Mucosa of rectum (tissue), 2 donors: ENCODE measurements at regions not wholly inside any gene's neighbourhood (a gene's known extent, or its start where the extent isn't known, plus 50 kb on each side); places are given as distances from the start of the nearest gene placed in this dataset.

Experiments
- H3K27ac ChIP-seq, 2 donors: one replicate each; pipeline ENCODE4 v1.7.0; 2013; ENCODE audit warnings: inconsistent platforms in 2 of 2, low read depth in 2 of 2, low read length in 2 of 2
- H3K27me3 ChIP-seq, 2 donors: one replicate each; pipeline ENCODE4 v1.7.0; 2013; ENCODE audit warnings: low read length in 2 of 2; ENCODE audit not compliant: control insufficient read depth in 2 of 2, insufficient read depth in 2 of 2
- H3K36me3 ChIP-seq, 2 donors: one replicate each; pipeline ENCODE4 v1.7.0; 2013; ENCODE audit warnings: low read length in 2 of 2; ENCODE audit not compliant: control insufficient read depth in 2 of 2, insufficient read depth in 2 of 2
- H3K4me1 ChIP-seq, 2 donors: one replicate each; pipeline ENCODE4 v1.7.0; 2013; ENCODE audit warnings: low read length in 2 of 2, mild to moderate bottlenecking in 1 of 2; ENCODE audit not compliant: control insufficient read depth in 2 of 2, insufficient read depth in 2 of 2
- H3K4me3 ChIP-seq, 2 donors: one replicate each; pipeline ENCODE4 v1.7.0; 2013; ENCODE audit warnings: low read length in 2 of 2
- H3K9ac ChIP-seq, 2 donors: one replicate each; pipeline ENCODE4 v1.7.0; 2013; ENCODE audit warnings: low read length in 2 of 2, low read depth in 1 of 2, mild to moderate bottlenecking in 1 of 2
- H3K9me3 ChIP-seq, 2 donors: one replicate each; pipeline ENCODE4 v1.7.0; 2013; ENCODE audit warnings: low read length in 2 of 2; ENCODE audit not compliant: control insufficient read depth in 2 of 2
- donor health status: healthy.
- donor health status: Normal muscosa, but diverticular disease.

GRCh38 chr21:28671549-28672195 lies 321.0 kb downstream of the LTN1 start:
- Histone ChIP-seq H3K9ac (no peak overlapping the region), H3K4me3 (no peak overlapping the region), H3K4me1 (no peaks in the 10 kb centered on the region), H3K9me3 (no peaks in the 10 kb centered on the region), H3K27me3 (no peaks in the 10 kb centered on the region), H3K36me3 (no peaks in the 10 kb centered on the region), H3K27ac (no peak overlapping the region)

GRCh38 chr21:28669971-28670653 lies 322.6 kb downstream of the LTN1 start:
- H3K4me1 ChIP-seq: no peaks in the 10 kb centered on the region
- H3K9ac ChIP-seq: no peak overlapping the region
- no peaks in the 10 kb centered on the region for H3K9me3 ChIP-seq
- no peaks in the 10 kb centered on the region for H3K36me3 ChIP-seq
- no peaks in the 10 kb centered on the region for H3K27me3 ChIP-seq
- H3K27ac ChIP-seq: no peak overlapping the region
- no peak overlapping the region for H3K4me3 ChIP-seq

DNA sequence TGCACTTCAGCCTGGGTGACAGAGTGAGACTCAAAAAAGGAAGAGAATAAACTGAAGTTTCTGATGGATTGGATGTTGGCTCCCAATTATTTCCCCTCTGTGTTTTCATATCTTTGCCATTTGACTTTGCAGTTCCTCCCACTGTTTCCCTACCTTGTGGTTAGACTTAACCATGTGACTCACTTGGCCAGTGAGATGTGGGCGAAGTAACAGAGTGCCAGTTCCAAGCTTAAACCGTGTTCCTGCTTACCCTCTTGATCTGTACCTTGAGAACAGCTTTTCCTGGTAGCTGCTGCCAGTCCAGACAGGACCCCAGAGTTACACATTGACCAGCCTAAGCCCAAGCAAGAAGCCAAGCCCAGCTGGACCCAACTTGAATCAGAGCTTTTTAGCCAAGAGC lies 323.4 kb downstream of the LTN1 start:
- no peak overlapping the region for H3K9ac ChIP-seq
- no peaks in the 10 kb centered on the region for H3K36me3 ChIP-seq
- no peak overlapping the region for H3K4me3 ChIP-seq
- H3K27me3 ChIP-seq: no peaks in the 10 kb centered on the region
- no peaks in the 10 kb centered on the region for H3K4me1 ChIP-seq
- H3K27ac ChIP-seq: no peak overlapping the region
- H3K9me3 ChIP-seq: no peaks in the 10 kb centered on the region

DNA sequence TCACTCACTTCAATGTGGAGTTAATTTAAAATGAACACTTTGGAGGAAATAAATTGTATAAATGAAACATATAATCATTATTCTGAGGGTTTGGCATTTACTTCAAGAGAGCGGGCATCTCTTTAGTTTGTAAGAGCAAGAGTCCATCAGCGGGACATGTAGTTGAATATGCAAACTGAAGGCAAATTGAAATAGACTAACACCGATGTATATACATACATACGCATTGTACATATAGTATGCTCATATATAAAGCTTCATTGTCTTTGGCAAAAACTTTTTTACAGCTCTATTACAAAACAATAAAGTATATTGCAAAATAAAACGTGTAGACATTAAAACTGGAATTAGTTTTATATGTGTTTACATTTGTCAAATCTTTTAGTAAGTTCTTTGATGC lies 328.9 kb downstream of the LTN1 start:
- no peaks in the 10 kb centered on the region for H3K27me3 ChIP-seq

DNA sequence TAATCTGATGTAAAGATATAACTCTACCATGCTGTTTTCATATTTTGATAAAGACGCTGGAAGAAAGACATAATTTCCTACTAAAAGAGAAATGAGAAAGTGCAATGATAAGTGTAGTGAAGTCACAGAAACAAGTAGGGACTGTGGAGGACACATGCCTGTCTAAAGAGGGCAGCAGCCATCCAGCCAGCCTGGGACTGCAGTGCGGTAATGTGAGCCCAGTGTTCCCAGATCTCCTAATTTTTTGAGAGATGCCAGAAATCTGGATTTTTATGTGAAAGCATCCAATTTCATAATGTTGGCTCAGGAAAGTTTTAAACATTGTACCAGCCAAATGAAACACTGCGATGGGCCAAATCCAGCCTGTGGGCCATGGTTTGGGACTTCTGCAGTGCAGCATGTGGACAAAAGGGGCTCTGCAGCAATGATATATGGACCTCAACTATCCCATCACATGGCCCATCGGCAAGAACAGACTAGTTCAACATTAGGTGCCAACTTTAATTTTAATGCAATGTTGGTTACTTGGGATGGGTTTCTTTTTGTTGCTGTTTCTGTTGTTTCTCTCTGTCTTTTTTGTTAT lies 329.5 kb downstream of the LTN1 start:
- Histone ChIP-seq H3K36me3 (no peaks in the 10 kb centered on the region), H3K4me3 (no peak overlapping the region), H3K4me1 (no peaks in the 10 kb centered on the region), H3K27ac (no peak overlapping the region), H3K9me3 (no peaks in the 10 kb centered on the region), H3K27me3 (no peaks in the 10 kb centered on the region), H3K9ac (no peak overlapping the region)

More for the DNA sequence above, 328.9 kb downstream of the LTN1 start:
- Histone ChIP-seq H3K36me3 (no peaks in the 10 kb centered on the region), H3K4me1 (no peaks in the 10 kb centered on the region), H3K27ac (no peak overlapping the region), H3K4me3 (no peak overlapping the region), H3K9ac (no peak overlapping the region), H3K9me3 (no peaks in the 10 kb centered on the region)

- Histone ChIP-seq H3K4me1 (no peaks in the 10 kb centered on the region), H3K4me3 (no peak overlapping the region), H3K36me3 (no peaks in the 10 kb centered on the region), H3K9me3 (no peaks in the 10 kb centered on the region), H3K9ac (no peak overlapping the region), H3K27ac (no peak overlapping the region), H3K27me3 (no peaks in the 10 kb centered on the region)
Measured at GRCh38 chr21:28657566-28657965, 335.1 kb downstream of the LTN1 start.

DNA sequence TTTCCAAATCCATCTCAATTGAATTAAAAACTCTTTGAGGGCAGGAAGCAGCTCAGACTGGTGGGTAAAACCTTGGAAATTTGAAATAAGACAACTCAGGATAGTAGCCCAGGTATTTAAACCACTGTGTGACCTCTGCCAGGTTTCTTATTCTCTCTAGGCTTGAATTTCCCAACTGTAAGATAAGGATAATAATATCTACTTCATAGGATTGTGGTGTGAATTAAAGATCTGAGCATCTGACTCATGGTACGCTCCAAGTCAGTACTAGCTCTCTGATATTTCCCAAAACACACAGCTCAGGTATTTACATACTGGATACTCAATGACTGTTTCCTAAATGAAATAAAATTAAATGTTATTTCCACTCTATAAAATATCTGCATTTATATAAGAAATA lies 337.2 kb downstream of the LTN1 start:
- no peaks in the 10 kb centered on the region for H3K27me3 ChIP-seq
- no peaks in the 10 kb centered on the region for H3K9me3 ChIP-seq
- no peak overlapping the region for H3K4me3 ChIP-seq

DNA sequence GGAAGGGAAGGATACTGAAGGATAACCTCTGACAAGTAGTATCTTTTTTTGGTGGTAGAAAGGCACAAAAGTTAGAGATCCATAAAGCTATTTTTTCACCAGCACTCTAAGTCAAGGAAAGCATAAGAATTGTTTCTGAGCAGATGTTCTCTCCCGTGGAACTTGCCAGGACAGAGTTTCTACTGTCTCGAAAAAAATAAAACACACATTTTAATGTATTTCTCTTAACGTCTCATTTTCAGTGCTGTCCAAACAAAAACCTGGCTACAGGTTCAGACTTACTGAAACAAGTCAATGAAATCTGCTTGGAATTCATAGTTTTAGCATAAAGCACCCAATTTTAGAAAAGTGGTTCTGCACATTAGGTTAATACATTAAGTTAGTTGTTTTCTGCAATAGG lies 338.3 kb downstream of the LTN1 start:
- Histone ChIP-seq H3K9me3 (no peaks in the 10 kb centered on the region), H3K27ac (no peak overlapping the region), H3K36me3 (no peaks in the 10 kb centered on the region), H3K27me3 (no peaks in the 10 kb centered on the region), H3K4me1 (no peaks in the 10 kb centered on the region), H3K9ac (no peak overlapping the region), H3K4me3 (no peak overlapping the region)

More for the DNA sequence above, 337.2 kb downstream of the LTN1 start:
- no peak overlapping the region for H3K9ac ChIP-seq
- no peaks in the 10 kb centered on the region for H3K36me3 ChIP-seq
- no peaks in the 10 kb centered on the region for H3K4me1 ChIP-seq
- no peak overlapping the region for H3K27ac ChIP-seq

GRCh38 chr21:28644762-28645161 lies 347.9 kb downstream of the LTN1 start:
- H3K36me3 ChIP-seq: no peaks in the 10 kb centered on the region
- H3K9ac ChIP-seq: no peak overlapping the region
- H3K9me3 ChIP-seq: no peaks in the 10 kb centered on the region
- no peak overlapping the region for H3K27ac ChIP-seq
- H3K4me1 ChIP-seq: no peaks in the 10 kb centered on the region
- H3K27me3 ChIP-seq: no peaks in the 10 kb centered on the region
- H3K4me3 ChIP-seq: no peak overlapping the region

- Histone ChIP-seq H3K4me1 (no peaks in the 10 kb centered on the region), H3K27ac (no peak overlapping the region), H3K36me3 (no peaks in the 10 kb centered on the region), H3K9me3 (no peaks in the 10 kb centered on the region), H3K9ac (no peak overlapping the region), H3K27me3 (no peaks in the 10 kb centered on the region), H3K4me3 (no peak overlapping the region)
Measured at GRCh38 chr21:28642891-28643290, 349.8 kb downstream of the LTN1 start.
